Activated CD8-positive, alpha-beta memory T cell treated with anti-CD3 and anti-CD28 coated beads for 1 hour (primary cell): ENCODE measurements at regions not wholly inside any gene's neighbourhood (a gene's known extent, or its start where the extent isn't known, plus 50 kb on each side); places are given as distances from the start of the nearest gene placed in this dataset.

ENCODE experiments used
- DNase-seq, 2 donors: peaks; one replicate each; pipeline ENCODE4 v3.0.0-alpha.2; 2020; ENCODE audit warnings: low read depth in 1 of 2; ENCODE audit errors: extremely low read depth in 1 of 2

GRCh38 chr3:154018100-154018696 is 103.0 kb upstream of the ARHGEF26 start:
- peak in 1 of 2 donors; percentile 8 for DNase-seq

GRCh38 chr3:154022606-154023005 is 98.6 kb upstream of the ARHGEF26 start:
- no peak for DNase-seq

GRCh38 chr3:154023148-154023547 is 98.0 kb upstream of the ARHGEF26 start:
- no peak for DNase-seq

- DNase-seq, result no peak
Observed at GRCh38 chr3:154025007-154025406, 96.2 kb upstream of the ARHGEF26 start.

GRCh38 chr3:154029926-154030325 is 91.3 kb upstream of the ARHGEF26 start:
- DNase-seq, result no peak

- no peak for DNase-seq
Observed at GRCh38 chr3:154034797-154035330, 86.3 kb upstream of the ARHGEF26 start.

GRCh38 chr3:154040283-154040682 is 80.9 kb upstream of the ARHGEF26 start:
- DNase-seq, result no peak

- DNase-seq, result no peak
Observed at GRCh38 chr3:154044671-154045070, 76.5 kb upstream of the ARHGEF26 start.

- DNase-seq, result no peak
Observed at GRCh38 chr3:154050216-154050615, 71.0 kb upstream of the ARHGEF26 start.

GRCh38 chr3:154050766-154051165 is 70.4 kb upstream of the ARHGEF26 start:
- DNase-seq, result no peak

GRCh38 chr3:154059833-154060232 is 61.4 kb upstream of the ARHGEF26 start:
- DNase-seq, result no peak

- DNase-seq, result no peak
Observed at GRCh38 chr3:154060238-154061000, 60.8 kb upstream of the ARHGEF26 start.

- no peak for DNase-seq
Observed at GRCh38 chr3:154061001-154061370, 60.2 kb upstream of the ARHGEF26 start.

GRCh38 chr3:154062513-154062912 is 58.7 kb upstream of the ARHGEF26 start:
- DNase-seq, result no peak

GRCh38 chr3:154071146-154071545 is 50.0 kb upstream of the ARHGEF26 start:
- DNase-seq, result no peak
